ENCODE measurements at regions not wholly inside any gene's neighbourhood (a gene's known extent, or its start where the extent isn't known, plus 50 kb on each side); places are given as distances from the start of the nearest gene placed in this dataset.

GRCh38 chr2:144020047-144020446 is 499.9 kb downstream of the ZEB2 start:
- no peak for TF ChIP-seq CTCF (IDR thresholded peaks at IDR 0.05; ENCODE audit: extremely low read depth, missing control alignments)
- DNase-seq (ENCODE audit: low spot score) = no peak

GRCh38 chr2:144015655-144016245 is 504.2 kb downstream of the ZEB2 start:
- no peak for DNase-seq (ENCODE audit: low spot score)
- TF ChIP-seq CTCF (IDR thresholded peaks at IDR 0.05; ENCODE audit: extremely low read depth, missing control alignments) = no peak

GRCh38 chr2:144015036-144015435 is 504.9 kb downstream of the ZEB2 start:
- TF ChIP-seq CTCF (IDR thresholded peaks at IDR 0.05; ENCODE audit: extremely low read depth, missing control alignments) = no peak
- DNase-seq (ENCODE audit: low spot score) = no peak

- no peak for TF ChIP-seq CTCF (IDR thresholded peaks at IDR 0.05; ENCODE audit: extremely low read depth, missing control alignments)
- DNase-seq (ENCODE audit: low spot score) = no peak
These were observed 505.8 kb downstream of the ZEB2 start for GRCh38 chr2:144014103-144014502.

GRCh38 chr2:144012304-144012703 is 507.6 kb downstream of the ZEB2 start:
- TF ChIP-seq CTCF (IDR thresholded peaks at IDR 0.05; ENCODE audit: extremely low read depth, missing control alignments) = no peak
- DNase-seq (ENCODE audit: low spot score) = no peak

GRCh38 chr2:144011553-144011952 is 508.4 kb downstream of the ZEB2 start:
- no peak for DNase-seq (ENCODE audit: low spot score)
- no peak for TF ChIP-seq CTCF (IDR thresholded peaks at IDR 0.05; ENCODE audit: extremely low read depth, missing control alignments)

- TF ChIP-seq CTCF (IDR thresholded peaks at IDR 0.05; ENCODE audit: extremely low read depth, missing control alignments) = no peak
These were observed 508.8 kb downstream of the ZEB2 start for GRCh38 chr2:144011098-144011497.

More at GRCh38 chr2:144011098-144011497, 508.8 kb downstream of the ZEB2 start:
- DNase-seq (ENCODE audit: low spot score) = no peak

Data from GM20000 (cell line).